Stimulated activated CD4-positive, alpha-beta T cell treated with anti-CD3 and anti-CD28 coated beads, Interleukin-2, amount 100 ng/mL, for 48 hours (primary cell): ENCODE measurements at regions not wholly inside any gene's neighbourhood (a gene's known extent, or its start where the extent isn't known, plus 50 kb on each side); places are given as distances from the start of the nearest gene placed in this dataset.
"Not testable (repeated sequence)": the region's sequence is repeated elsewhere in the genome, so short reads cannot be mapped to it uniquely, and the experiment has no call there.

Source experiments
- DNase-seq, 2 donors: peaks; one replicate each; pipeline ENCODE4 v3.0.0-alpha.2; 2020

DNA sequence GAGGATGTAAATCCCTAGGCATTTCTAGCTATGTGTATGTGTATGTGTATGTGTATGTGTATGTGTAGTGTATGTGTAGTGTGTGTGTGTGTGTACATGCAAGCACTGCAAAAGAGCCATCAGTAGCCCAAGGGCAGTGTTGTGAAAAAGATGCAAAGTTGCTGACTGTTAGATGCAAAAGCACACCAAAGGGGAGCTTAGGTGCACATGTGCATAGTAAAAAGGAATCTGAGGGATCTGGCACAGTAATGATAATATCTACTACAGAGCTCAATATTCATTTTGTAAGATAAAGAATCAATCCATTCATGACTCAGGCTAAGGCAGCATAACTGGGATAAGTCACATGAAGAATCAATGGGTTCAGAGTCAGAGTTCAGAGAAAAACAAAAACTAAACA lies 80.2 kb downstream of the TMEM47 start:
- DNase-seq, result no peak

- DNase-seq, result no peak
These were observed 91.1 kb downstream of the TMEM47 start for GRCh38 chrX:34565981-34566380.

DNA sequence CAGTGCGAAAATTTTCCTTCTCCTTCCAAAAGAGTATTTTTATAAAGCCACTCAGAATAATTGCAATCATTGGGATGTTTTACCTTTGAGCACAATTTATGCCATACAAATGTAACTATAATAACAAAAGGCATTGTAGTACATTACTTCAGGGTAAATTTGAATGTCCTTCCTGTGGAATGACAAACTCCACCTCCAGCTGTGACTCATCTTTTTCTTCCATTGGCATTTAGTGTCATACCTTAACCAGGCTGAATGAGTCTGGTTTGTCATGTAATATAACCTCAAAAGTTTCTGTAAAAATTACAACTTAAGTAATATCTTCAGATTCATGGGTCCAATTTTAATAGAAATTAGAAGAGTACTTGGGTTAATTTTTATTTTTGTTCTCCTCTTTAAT lies 93.3 kb downstream of the TMEM47 start:
- no peak for DNase-seq

DNA sequence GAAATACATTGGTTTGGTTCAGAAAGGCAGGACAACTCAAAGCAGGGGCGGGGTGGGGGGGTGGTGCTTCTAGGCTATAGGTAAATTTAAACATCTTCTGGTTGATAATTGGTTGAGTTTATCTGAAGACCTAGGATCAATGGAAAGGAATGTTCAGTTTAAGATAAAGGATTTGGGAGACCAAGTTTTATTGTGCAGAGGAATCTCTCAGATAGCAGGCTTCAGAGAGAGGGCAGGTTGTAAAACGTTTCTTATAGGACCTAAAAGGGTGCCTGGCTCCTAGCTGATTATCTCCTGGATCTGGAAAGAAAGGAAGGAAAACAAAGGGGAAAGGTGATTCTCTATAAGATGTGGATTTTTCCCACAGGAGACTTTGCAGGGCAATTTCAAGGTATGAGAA lies 94.0 kb downstream of the TMEM47 start:
- DNase-seq, result no peak

GRCh38 chrX:34562006-34562405 lies 95.1 kb downstream of the TMEM47 start:
- no peak for DNase-seq

GRCh38 chrX:34560180-34560579 lies 96.9 kb downstream of the TMEM47 start:
- no peak for DNase-seq

GRCh38 chrX:34559325-34559724 lies 97.8 kb downstream of the TMEM47 start:
- no peak for DNase-seq

DNA sequence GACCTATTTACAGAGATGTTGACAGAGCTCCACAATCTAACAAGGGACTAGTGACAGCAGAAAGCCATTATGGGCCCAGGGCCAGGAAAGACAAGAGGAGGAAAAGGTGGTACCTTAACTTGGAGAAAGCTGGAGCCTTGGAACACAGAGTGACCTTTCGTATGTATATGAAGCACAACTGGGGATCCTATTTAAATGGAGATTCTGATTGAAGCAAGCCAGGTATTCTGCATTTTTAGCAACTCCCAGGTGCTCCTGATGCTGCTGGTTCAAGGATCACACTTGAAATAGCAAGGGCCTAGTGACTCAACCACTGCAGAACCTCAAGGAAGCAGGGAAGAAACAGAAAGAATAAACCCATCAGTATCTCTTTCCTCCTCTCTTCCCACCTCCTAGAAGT lies 99.4 kb downstream of the TMEM47 start:
- DNase-seq, result no peak

DNA sequence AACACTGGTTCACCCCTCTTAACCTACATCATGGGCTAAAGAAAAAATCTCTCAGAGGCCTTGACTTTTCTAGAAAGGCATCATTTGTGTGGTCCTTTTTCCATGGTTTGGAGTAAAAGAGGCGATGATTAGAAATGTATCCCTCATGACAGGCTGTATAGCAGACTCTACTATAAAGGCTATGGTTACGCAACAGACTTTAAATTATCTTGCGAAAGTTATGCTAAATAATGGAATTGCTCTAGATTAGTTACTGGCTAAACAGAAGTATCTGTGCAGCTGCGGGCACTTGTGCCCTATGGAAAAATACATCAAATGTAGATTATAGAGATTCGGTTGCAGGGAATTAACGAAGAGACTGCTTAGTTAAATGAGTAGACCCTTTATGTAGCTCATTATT lies 101.6 kb downstream of the TMEM47 start:
- DNase-seq, result no peak

GRCh38 chrX:34546366-34546765 lies 110.7 kb downstream of the TMEM47 start:
- no peak for DNase-seq

GRCh38 chrX:34528081-34528480 lies 129.0 kb downstream of the TMEM47 start:
- DNase-seq, result no peak

- DNase-seq, result no peak
These were observed 135.5 kb downstream of the TMEM47 start for GRCh38 chrX:34521563-34521962.

DNA sequence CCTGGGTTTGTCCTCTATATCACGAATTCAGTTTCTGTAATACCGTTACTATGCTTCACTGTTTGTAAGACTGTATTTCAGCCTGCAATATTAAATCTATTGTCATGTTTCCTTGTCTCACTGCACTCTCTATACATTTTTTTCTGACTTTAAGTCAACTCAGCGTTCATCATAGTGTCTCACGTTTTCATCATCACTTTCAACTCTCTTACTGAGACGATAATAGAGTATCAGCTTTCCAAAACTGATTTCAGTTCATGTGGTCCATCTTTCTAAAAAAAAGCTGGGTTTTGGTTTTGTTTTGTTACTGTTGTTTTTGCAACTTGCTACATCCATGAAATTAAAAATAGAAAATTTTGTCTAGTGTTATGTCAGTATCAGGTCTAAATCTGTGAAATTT lies 147.7 kb downstream of the TMEM47 start:
- no peak for DNase-seq

- DNase-seq, result no peak
These were observed 154.0 kb downstream of the TMEM47 start for GRCh38 chrX:34503119-34503518.

DNA sequence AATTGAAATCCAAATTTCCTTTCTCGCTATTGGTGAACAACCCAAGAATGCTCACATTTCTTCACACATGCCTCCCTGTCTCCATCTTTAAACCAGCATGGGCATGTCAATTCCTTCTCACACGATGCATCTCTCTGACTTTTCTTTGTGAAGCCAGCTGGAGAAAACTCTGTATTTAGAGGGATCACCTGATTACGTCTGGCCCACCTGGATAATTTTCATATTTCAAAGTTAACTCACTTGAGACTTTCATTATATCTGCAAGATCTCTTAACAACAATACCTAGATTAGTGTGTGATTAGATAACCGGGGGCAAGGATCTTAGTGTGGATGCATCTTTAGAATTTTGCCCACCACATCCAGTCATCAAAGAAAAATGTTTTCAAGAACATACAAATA lies 164.0 kb downstream of the TMEM47 start:
- DNase-seq, result no peak

DNA sequence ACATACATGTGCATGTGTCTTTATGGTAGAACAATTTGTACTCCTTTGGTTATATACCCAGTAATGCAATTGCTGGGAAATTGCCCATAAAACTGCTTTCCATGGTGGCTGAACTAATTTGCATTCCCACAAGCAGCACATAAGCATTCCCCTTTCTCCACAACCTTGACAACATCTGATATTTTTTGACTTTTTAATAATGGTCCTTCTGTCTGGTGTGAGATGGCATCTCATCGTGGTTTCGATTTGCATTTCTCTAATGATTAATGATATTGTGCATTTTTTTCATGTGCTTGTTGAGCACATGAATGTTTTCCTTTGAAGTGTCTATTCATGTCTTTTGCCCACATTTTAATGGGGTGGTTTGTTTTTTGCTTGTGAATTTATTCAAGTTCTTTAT lies 166.0 kb downstream of the TMEM47 start:
- no peak for DNase-seq

DNA sequence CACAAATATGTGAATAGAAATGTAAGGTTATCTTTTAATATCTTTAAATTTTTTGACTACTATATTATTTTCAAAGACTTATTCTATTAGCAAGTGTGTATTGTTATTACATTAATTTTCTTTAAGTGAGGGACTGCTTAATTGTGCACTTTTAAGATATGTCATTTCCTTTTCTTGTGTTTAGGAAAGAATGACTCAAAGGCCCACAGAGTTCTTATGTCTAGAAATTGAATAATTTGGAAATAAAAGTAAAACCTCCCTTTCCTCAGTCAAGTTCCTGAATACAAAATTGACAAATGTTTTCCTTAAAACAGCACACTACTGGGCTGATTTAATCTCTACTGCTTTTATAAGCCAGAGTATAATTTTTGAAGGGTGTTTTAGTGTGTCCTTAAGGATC lies 169.7 kb downstream of the TMEM47 start:
- no peak for DNase-seq

GRCh38 chrX:34483980-34484379 lies 173.1 kb downstream of the TMEM47 start:
- DNase-seq, result no peak

- DNase-seq, result no peak
These were observed 186.6 kb downstream of the TMEM47 start for GRCh38 chrX:34470507-34470906.

DNA sequence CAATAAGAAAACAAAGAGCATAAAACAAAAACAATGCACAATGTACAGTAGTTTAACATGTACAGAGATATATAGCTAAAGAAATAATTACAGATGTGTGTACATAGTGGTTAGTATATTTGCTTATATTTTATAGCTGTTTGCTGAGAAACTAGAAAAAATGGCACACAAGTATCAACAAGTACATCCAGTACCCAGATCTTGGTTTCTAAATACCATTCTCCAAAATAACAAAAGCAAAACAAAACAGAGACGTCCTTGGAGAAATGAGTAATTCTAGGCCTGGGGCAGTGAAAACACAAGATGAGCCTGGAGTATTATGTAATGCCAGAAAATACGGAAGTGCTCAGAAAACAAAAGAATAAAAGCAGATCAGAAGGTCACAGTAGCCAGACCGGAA lies 189.6 kb downstream of the TMEM47 start:
- DNase-seq, result no peak

DNA sequence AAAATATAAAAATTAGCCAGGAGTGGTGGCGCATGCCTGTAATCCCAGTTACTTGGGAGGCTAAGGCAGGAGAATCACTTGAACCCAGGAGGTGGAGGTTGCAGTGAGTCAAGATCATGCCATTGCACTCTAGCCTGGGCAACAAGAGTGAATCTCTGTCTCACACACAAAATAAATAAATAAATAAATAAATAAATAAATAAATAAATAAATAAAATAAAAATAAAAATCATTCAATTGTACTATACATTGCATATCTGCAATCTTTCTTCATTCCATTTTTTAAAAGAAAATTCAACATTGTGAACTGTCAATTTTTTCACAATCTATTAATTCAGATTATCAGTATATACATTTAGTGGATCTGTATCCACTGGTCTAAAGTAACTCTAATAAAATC lies 193.9 kb downstream of the TMEM47 start:
- not testable (repeated sequence) for DNase-seq

- not testable (repeated sequence) for DNase-seq
These were observed 199.2 kb downstream of the TMEM47 start for GRCh38 chrX:34457850-34458249.

DNA sequence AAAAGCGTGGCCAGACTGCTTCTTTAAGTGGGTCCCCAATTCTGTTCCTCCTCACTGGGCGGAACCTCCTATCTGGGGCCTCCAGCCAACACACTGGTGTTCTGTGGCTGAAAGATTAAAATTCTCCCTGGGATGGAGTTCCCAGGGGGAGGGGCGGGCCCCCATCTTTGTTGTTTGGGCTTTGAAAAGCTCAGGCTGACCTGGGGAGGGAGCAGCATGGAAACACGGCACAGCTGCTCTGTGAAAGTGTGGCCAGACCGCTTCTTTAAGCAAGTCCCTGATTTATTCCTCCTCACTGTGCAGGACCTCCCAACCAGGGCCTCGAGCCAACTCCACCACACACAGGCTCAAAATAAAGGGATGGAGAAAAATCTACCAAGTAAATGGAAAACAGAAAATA lies 219.5 kb downstream of the TMEM47 start:
- no peak for DNase-seq

GRCh38 chrX:34426334-34426733 lies 230.8 kb downstream of the TMEM47 start:
- DNase-seq, result no peak

GRCh38 chrX:34406580-34406979 lies 250.5 kb downstream of the TMEM47 start:
- DNase-seq, result no peak

- DNase-seq, result no peak
These were observed 252.6 kb downstream of the TMEM47 start for GRCh38 chrX:34404386-34405070.
